GM21529 (cell line): ENCODE measurements at regions not wholly inside any gene's neighbourhood (a gene's known extent, or its start where the extent isn't known, plus 50 kb on each side); places are given as distances from the start of the nearest gene placed in this dataset.

ENCODE experiments used
- ATAC-seq: cut with Tn5 transposase; IDR thresholded peaks from one replicate; pipeline ENCODE4 v1.9.1; 2021; ENCODE audit not compliant: unreplicated experiment

DNA sequence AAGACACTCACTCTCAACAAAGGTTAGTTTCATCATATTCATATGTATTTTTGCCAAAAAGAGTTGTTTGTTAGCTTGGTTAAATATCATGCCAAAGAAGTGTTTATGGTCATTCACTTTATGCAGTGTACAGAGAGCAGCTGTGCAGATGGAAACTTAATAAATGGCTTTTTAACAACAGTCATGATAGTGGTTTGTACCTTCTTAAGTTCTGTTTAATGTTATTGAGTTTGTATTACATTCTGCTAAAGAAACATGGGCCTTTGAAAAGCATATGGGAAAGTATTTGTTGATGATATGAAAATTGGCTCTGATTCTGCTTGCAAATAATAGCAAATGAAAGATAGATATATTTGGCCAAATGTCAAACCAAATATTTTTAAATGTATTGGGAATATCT is 607.3 kb downstream of the NCAM2 start:
- no peak for ATAC-seq

GRCh38 chr21:21606041-21606440 is 607.8 kb downstream of the NCAM2 start:
- no peak for ATAC-seq

DNA sequence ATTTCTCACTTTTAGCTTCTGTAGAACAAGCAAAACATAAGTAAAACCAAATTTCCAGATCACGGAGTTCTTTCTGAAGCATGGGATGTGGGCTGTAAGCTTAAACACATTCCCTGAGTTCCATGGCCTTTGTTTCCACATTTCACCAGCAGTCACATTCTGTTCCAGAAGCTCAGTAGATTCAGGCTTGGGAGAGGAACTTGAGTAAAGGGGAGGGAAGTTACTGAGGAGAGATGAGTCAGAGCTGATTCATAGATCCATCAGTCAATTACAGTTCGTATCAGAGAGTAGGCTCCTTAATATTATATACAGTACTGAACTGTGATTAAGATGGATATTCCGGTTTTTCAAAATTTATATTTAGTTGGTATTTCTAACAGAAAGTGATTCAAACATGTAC is 614.3 kb downstream of the NCAM2 start:
- no peak for ATAC-seq

GRCh38 chr21:21614966-21615365 is 616.8 kb downstream of the NCAM2 start:
- no peak for ATAC-seq

GRCh38 chr21:21622460-21623234 is 624.4 kb downstream of the NCAM2 start:
- no peak for ATAC-seq

DNA sequence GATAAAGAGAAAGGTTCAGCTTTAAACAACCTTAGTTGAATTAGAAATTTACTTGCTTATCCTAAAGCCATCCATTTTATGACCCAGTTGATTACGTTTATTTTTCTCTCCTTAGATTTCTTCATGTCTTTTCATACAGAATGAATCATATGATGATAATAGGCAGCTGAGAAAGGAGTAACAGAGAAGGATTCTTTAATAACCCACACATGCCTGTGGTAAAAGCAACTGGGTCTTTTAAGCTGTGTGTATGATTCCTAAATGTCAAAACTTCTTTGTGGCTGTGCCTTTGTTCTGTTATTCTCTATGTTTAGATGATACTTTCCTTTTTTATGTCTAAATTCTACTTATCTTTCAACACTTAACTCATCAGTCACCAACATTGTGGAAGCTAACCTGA is 626.5 kb downstream of the NCAM2 start:
- no peak for ATAC-seq

- no peak for ATAC-seq
These were observed 633.8 kb downstream of the NCAM2 start for GRCh38 chr21:21631961-21632360.

- ATAC-seq, result no peak
These were observed 634.7 kb downstream of the NCAM2 start for GRCh38 chr21:21632926-21633325.

DNA sequence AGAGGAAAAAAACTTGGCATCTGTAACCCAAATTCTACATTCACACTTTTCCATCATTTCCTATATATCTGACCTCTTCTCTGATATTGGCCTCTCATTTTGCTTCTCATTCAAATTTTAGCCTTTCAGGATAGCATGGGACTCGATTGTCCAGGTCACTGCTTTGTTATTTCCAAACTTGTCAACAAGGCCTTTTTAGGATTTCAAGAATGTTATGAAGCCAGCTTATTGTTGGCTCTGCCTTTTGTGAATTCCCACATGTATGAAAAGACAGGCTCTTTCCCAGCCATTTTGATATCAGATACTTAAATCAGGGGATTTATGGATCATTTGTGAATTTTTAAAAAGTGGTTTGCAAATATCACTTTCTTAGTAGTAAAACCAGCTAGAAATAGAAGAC is 663.5 kb downstream of the NCAM2 start:
- no peak for ATAC-seq

GRCh38 chr21:21662776-21663175 is 664.6 kb downstream of the NCAM2 start:
- no peak for ATAC-seq

- no peak for ATAC-seq
These were observed 666.7 kb downstream of the NCAM2 start for GRCh38 chr21:21664871-21665270.

GRCh38 chr21:21666689-21667088 is 668.5 kb downstream of the NCAM2 start:
- no peak for ATAC-seq

GRCh38 chr21:21668198-21668597 is 670.0 kb downstream of the NCAM2 start:
- no peak for ATAC-seq

DNA sequence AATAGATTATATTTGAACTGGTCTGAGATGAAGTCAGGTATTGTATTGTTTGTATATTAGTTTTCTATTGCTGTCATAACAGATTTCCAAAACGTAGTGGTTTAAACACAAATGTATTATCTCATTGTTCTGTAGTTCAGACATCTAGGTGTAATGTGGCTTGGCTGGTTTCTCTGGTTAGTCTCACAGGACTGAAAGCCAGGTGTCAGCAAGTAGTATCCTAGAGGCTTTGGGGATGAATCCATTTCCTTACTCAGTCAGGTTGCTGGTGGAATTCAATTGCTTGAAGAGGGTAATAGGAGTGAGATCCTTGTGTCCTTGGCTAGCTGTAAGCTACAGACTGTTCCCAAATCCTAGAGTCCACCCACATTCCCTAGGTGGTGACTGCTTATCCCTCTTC is 675.8 kb downstream of the NCAM2 start:
- no peak for ATAC-seq

- ATAC-seq, result no peak
These were observed 677.4 kb downstream of the NCAM2 start for GRCh38 chr21:21675601-21676000.

GRCh38 chr21:21682172-21682571 is 684.0 kb downstream of the NCAM2 start:
- ATAC-seq, result no peak

DNA sequence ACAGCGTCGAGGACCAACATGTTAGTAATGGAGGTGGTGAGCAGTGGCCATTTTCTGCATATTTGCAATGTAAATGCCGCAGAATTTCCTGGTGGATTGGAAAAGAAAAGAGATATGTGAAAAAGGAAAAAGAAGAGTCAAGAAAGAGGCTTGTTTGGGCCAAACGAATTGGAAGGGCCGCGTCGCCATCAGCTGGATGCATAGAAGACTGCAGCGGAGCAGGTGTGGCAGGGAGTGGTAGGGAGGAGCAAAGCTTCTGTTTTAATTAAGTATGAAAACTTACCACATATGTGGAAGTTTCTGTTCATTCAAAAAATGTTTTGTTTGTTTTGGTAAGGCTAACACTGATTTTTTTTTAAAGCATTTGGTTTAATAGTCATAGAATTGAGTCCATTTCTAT is 690.7 kb downstream of the NCAM2 start:
- ATAC-seq, result no peak

- ATAC-seq, result no peak
These were observed 692.0 kb downstream of the NCAM2 start for GRCh38 chr21:21690068-21690665.

DNA sequence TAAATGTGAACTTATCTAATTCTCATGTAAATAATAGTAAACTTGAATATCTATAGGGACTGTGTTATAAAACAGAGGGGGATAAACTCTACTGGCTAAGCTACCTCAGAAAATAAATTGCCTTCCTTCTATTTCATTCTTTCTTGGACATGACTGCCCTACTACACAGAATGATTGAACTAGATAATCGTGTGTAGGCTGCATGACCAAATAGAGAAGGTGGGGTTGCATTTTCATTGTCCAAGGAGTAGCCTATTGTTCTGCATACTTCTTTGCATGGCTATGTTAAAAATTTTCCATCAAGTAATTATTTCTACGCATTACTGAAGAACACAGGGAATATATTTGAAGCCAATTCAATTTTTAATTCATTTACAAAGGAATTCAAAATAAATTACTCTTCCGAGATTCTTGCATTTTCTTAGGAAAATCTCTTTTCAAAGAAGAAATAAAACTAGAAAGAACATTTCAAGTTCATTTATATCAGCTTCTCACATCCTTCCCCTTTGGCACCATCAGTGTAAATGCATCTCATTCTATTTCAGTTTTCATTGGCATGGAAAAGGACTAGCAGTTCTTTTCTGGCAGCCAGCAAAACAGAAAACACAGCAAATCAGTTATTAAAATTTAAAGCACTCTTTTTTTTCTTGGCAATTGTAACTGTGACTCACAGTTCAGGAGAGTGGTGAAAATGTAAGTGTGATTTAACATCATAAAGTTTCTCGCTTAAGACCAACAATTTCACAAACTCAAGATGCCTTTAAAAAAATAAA is 714.7 kb downstream of the NCAM2 start:
- no peak for ATAC-seq

DNA sequence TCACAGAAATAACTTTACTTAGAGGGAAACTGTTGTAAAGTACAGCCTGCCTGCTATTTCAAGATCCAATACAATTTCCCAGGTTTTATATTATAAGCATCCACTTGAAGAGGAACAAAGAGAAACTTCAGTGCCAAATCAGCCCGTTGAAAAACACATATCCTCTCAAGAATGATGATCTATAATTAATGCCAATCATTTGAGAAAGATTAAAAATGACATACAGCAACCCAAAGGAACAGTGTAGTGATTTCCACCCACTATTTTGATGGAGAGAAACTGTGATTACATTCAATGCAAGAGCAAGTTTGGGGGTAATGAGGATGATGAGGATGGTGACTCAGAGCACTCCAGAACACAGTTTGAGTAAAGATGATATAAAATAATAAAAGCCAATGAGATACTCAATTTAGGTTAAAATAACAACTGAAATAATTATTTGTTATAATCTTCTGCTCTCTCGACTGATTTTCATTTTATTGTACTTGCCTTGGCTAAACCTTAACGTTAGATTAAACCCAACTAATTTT is 715.5 kb downstream of the NCAM2 start:
- ATAC-seq, result no peak

- no peak for ATAC-seq
These were observed 716.2 kb downstream of the NCAM2 start for GRCh38 chr21:21714426-21714825.
